Loucy (cell line): ENCODE measurements at regions not wholly inside any gene's neighbourhood (a gene's known extent, or its start where the extent isn't known, plus 50 kb on each side); places are given as distances from the start of the nearest gene placed in this dataset.

Experiments used
- H2AFZ ChIP-seq: fragments of 200-600 bp; sonication (generic); 2 replicates; pipeline ENCODE4 v1.6.0; 2016; ENCODE audit warnings: antibody characterized with exemption, mild to moderate bottlenecking, low read length, moderate library complexity
- H3F3A ChIP-seq: fragments of 200-600 bp; 2 replicates; pipeline ENCODE4 v1.6.0; 2016; ENCODE audit warnings: antibody characterized with exemption, low read depth, mild to moderate bottlenecking
- H3K27me3 ChIP-seq: fragments of 200-600 bp; sonication (generic); 2 replicates; pipeline ENCODE4 v1.6.1; 2014; ENCODE audit warnings: low read length, mild to moderate bottlenecking; ENCODE audit not compliant: insufficient read depth, poor library complexity, severe bottlenecking
- H3K36me3 ChIP-seq: fragments of 200-600 bp; sonication (generic); 2 replicates; pipeline ENCODE4 v1.6.1; 2016; ENCODE audit warnings: low read length; ENCODE audit not compliant: insufficient read depth
- H3K4me1 ChIP-seq: fragments of 200-600 bp; sonication (generic); 2 replicates; pipeline ENCODE4 v1.5.1; 2014; ENCODE audit warnings: low read length, mild to moderate bottlenecking; ENCODE audit not compliant: insufficient read depth, poor library complexity, severe bottlenecking
- H3K4me2 ChIP-seq: fragments of 200-600 bp; sonication (generic); 2 replicates; pipeline ENCODE4 v1.6.0; 2014; ENCODE audit warnings: antibody characterized with exemption, low read length, low read depth, mild to moderate bottlenecking; ENCODE audit not compliant: poor library complexity, severe bottlenecking
- H3K4me3 ChIP-seq: fragments of 200-600 bp; sonication (generic); 2 replicates; pipeline ENCODE4 v1.5.1; 2014; ENCODE audit warnings: low read length, mild to moderate bottlenecking, mixed read lengths; ENCODE audit not compliant: poor library complexity, severe bottlenecking
- H3K79me2 ChIP-seq: fragments of 200-600 bp; sonication (generic); 2 replicates; pipeline ENCODE4 v1.6.1; 2014; ENCODE audit warnings: low read length; ENCODE audit not compliant: insufficient read depth
- H3K9ac ChIP-seq: fragments of 200-600 bp; sonication (generic); 2 replicates; pipeline ENCODE4 v1.6.0; 2014; ENCODE audit warnings: mild to moderate bottlenecking, low read depth, low read length, moderate library complexity; ENCODE audit not compliant: poor library complexity, severe bottlenecking
- H3K9me2 ChIP-seq: fragments of 200-600 bp; sonication (generic); replicated peaks from 2 replicates; pipeline ENCODE4 v1.6.1; 2016; ENCODE audit warnings: low read depth, low read length, mixed read lengths
- H3K9me3 ChIP-seq: fragments of 200-600 bp; sonication (generic); 2 replicates; pipeline ENCODE4 v1.6.1; 2014; ENCODE audit warnings: mild to moderate bottlenecking, antibody characterized with exemption, low read length, low read depth; ENCODE audit not compliant: insufficient read depth
- H4K20me1 ChIP-seq: fragments of 200-600 bp; sonication (generic); 2 replicates; pipeline ENCODE4 v1.6.0; 2014; ENCODE audit warnings: antibody characterized with exemption, low read length, mild to moderate bottlenecking; ENCODE audit not compliant: insufficient read depth, poor library complexity, severe bottlenecking
- EZH2phosphoT487 ChIP-seq: fragments of 200-600 bp; IDR thresholded peaks from 2 replicates; pipeline ENCODE4 v1.6.1; 2018; ENCODE audit warnings: antibody characterized with exemption, mild to moderate bottlenecking, moderate library complexity, borderline replicate concordance
- TF ChIP-seq, protein P1 (sequence below): fragments of 200-600 bp; sonication (generic); conservative IDR thresholded peaks from 2 replicates; pipeline ENCODE4 v1.5.1; 2014; ENCODE audit warnings: mild to moderate bottlenecking, antibody characterized with exemption, low read length

DNA sequence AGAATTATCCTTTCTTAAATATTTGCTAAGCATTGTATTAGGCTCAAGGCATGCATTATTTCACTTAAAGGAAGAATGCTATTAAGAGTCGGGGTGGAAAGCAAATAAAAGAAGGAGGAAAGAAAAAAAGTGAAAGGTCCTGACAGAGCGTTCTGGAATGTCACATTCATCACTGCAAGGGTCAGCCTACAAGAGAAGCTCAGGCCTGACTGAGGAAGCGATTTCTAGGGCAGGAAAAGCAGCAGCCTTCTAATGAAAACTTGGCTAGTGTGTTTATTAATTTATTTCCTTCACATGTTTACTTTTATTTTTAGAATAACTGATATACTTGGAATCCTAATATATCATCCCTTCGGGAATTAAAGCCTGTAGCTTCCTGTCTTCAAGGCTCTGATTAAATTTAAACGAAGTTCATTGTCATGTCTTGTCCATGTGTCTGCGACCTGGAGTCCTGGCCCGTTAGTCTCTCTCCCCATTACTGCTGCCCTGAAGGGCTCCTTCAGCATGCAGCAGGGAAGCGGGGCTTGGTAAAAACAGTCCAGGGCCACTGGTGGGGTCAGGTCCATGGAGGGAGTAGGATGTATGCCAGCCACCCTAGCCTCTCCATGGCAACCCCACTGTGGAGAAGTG, 119.2 kb upstream of the CCDC68 start:
- Histone ChIP-seq H4K20me1 (no peaks in the 10 kb centered on the region), H3K9me3 (no peaks in the 10 kb centered on the region), H3F3A (no peaks in the 10 kb centered on the region), H3K36me3 (no peaks in the 10 kb centered on the region), H3K4me2 (no peak overlapping the region), H3K4me1 (no peaks in the 10 kb centered on the region), H3K79me2 (no peaks in the 10 kb centered on the region), H3K4me3 (no peak overlapping the region), H3K27me3 (no peaks in the 10 kb centered on the region), H3K9ac (no peak overlapping the region), H3K9me2 (no peaks in the 10 kb centered on the region), H2AFZ (no peak overlapping the region)
- TF ChIP-seq, protein P1, sequence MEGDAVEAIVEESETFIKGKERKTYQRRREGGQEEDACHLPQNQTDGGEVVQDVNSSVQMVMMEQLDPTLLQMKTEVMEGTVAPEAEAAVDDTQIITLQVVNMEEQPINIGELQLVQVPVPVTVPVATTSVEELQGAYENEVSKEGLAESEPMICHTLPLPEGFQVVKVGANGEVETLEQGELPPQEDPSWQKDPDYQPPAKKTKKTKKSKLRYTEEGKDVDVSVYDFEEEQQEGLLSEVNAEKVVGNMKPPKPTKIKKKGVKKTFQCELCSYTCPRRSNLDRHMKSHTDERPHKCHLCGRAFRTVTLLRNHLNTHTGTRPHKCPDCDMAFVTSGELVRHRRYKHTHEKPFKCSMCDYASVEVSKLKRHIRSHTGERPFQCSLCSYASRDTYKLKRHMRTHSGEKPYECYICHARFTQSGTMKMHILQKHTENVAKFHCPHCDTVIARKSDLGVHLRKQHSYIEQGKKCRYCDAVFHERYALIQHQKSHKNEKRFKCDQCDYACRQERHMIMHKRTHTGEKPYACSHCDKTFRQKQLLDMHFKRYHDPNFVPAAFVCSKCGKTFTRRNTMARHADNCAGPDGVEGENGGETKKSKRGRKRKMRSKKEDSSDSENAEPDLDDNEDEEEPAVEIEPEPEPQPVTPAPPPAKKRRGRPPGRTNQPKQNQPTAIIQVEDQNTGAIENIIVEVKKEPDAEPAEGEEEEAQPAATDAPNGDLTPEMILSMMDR: no peak
- no peak for TF ChIP-seq EZH2phosphoT487

DNA sequence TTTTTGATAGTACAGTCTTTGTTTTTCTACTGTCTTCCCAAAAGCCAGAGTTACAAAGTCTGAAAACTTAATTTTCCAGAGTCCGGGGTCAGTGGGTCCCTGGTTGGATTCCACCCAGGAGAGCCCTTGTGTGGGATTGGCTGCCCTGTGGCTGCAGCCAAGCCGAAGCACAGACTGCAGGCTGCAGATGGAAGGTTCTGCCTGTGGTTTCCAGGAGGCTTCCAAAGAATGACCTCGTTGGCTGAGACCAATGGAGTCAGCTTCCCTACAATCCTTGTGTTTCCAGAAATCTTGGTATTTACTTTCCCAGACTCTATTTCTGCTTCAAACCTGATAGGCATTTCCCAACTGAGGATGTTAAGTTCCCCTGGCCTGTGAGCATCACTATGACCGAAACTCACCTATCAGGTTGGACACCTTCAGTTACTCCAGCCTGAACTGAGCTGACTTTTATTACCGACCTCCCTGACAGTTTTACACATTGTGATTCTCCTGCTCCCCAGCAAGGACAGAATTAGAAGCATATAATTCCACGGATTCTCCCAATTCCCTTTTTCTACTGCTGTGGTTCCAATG, 117.5 kb upstream of the CCDC68 start:
- TF ChIP-seq EZH2phosphoT487: no peak
- TF ChIP-seq, protein P1: no peak
- no peaks in the 10 kb centered on the region for H3K9me2 ChIP-seq
- no peak overlapping the region for H2AFZ ChIP-seq
- H3K9ac ChIP-seq: no peak overlapping the region
- H3K4me1 ChIP-seq: no peaks in the 10 kb centered on the region
- no peak overlapping the region for H3K4me3 ChIP-seq
- H3K9me3 ChIP-seq: no peaks in the 10 kb centered on the region
- no peak overlapping the region for H3K4me2 ChIP-seq
- no peaks in the 10 kb centered on the region for H3K79me2 ChIP-seq
- no peaks in the 10 kb centered on the region for H3K36me3 ChIP-seq
- H3K27me3 ChIP-seq: no peaks in the 10 kb centered on the region
- H4K20me1 ChIP-seq: no peaks in the 10 kb centered on the region
- H3F3A ChIP-seq: no peaks in the 10 kb centered on the region

DNA sequence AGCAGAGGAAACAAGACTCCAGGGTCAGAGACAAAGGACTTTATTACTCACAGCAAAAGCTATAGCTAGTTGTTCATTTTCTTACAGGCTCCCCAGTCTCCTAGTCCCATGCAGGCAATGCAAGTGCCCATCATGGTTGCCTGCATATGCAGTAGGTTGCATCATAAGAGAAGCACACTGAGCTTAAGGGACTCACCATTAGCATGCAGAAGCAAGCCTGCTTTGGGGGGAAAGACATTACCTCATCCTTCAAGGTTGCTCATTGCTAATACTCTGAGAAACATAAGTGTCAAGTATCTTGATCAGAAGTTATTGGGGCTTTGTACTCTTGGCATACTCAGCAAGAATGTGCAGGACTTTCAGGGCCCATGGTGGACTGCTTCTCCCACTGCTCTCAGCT, 114.6 kb upstream of the CCDC68 start:
- Histone ChIP-seq H3K36me3 (no peaks in the 10 kb centered on the region), H3K9me3 (no peaks in the 10 kb centered on the region), H3K9me2 (no peaks in the 10 kb centered on the region), H3K79me2 (no peaks in the 10 kb centered on the region), H3K4me1 (no peaks in the 10 kb centered on the region), H2AFZ (no peak overlapping the region), H3K27me3 (no peaks in the 10 kb centered on the region), H3K4me3 (no peak overlapping the region), H3K4me2 (no peak overlapping the region), H4K20me1 (no peaks in the 10 kb centered on the region), H3K9ac (no peak overlapping the region), H3F3A (no peaks in the 10 kb centered on the region)
- TF ChIP-seq EZH2phosphoT487: no peak
- TF ChIP-seq, protein P1: no peak
